ENCODE measurements at regions not wholly inside any gene's neighbourhood (a gene's known extent, or its start where the extent isn't known, plus 50 kb on each side); places are given as distances from the start of the nearest gene placed in this dataset.

- TF ChIP-seq EZH2phosphoT487 (IDR thresholded peaks at IDR 0.05; ENCODE audit: borderline replicate concordance, low read depth, low read length) = no peak
- TF ChIP-seq CTCF (conservative IDR thresholded peaks at IDR 0.05; ENCODE audit: low read length) = no peak
- DNase-seq (ENCODE audit: low spot score) = no peak
- Histone ChIP-seq H3K27ac (ENCODE audit: low read depth, low read length, poor library complexity, severe bottlenecking) (no peak overlapping the region), H2AFZ (ENCODE audit: low read length) (no peak overlapping the region), H3K9me2 (ENCODE audit: insufficient read depth, low read length) (no peaks in the 10 kb centered on the region), H3K4me3 (ENCODE audit: low read depth, low read length, poor library complexity, severe bottlenecking) (no peak overlapping the region), H3K79me2 (ENCODE audit: insufficient read depth, low read depth, low read length) (no peaks in the 10 kb centered on the region), H3K4me2 (ENCODE audit: low read length) (no peak overlapping the region), H3K9me3 (ENCODE audit: low read length) (no peaks in the 10 kb centered on the region), H3K4me1 (ENCODE audit: insufficient read depth, low read length, poor library complexity, severe bottlenecking) (no peaks in the 10 kb centered on the region), H3K36me3 (ENCODE audit: insufficient read depth, low read length) (no peaks in the 10 kb centered on the region), H4K20me1 (ENCODE audit: insufficient read depth, low read length) (no peaks in the 10 kb centered on the region)
- intact Hi-C loops (cut with micrococcal nuclease; ENCODE audit: unreplicated experiment) = no loop called here
- ChIA-PET POLR2A (no interaction called here), CTCF (ENCODE audit: unreplicated experiment) (no interaction called here)
- no TSS peak for BruUV-seq (replicated peaks)
These were observed 453.5 kb downstream of the CAAP1 start for GRCh38 chr9:26439061-26439624.

GRCh38 chr9:26437056-26437711 is 455.4 kb downstream of the CAAP1 start:
- Histone ChIP-seq H4K20me1 (ENCODE audit: insufficient read depth, low read length) (no peaks in the 10 kb centered on the region), H3K9me2 (ENCODE audit: insufficient read depth, low read length) (no peaks in the 10 kb centered on the region), H3K4me3 (ENCODE audit: low read depth, low read length, poor library complexity, severe bottlenecking) (no peak overlapping the region), H3K36me3 (ENCODE audit: insufficient read depth, low read length) (no peaks in the 10 kb centered on the region), H3K79me2 (ENCODE audit: insufficient read depth, low read depth, low read length) (no peaks in the 10 kb centered on the region), H2AFZ (ENCODE audit: low read length) (no peak overlapping the region), H3K9me3 (ENCODE audit: low read length) (no peaks in the 10 kb centered on the region), H3K4me1 (ENCODE audit: insufficient read depth, low read length, poor library complexity, severe bottlenecking) (no peaks in the 10 kb centered on the region), H3K4me2 (ENCODE audit: low read length) (no peak overlapping the region), H3K27ac (ENCODE audit: low read depth, low read length, poor library complexity, severe bottlenecking) (no peak overlapping the region)
- BruUV-seq (replicated peaks) = no TSS peak
- ChIA-PET CTCF (ENCODE audit: unreplicated experiment) (no interaction called here), POLR2A (no interaction called here)
- intact Hi-C loops (cut with micrococcal nuclease; ENCODE audit: unreplicated experiment) = no loop called here
- no peak for DNase-seq (ENCODE audit: low spot score)
- TF ChIP-seq EZH2phosphoT487 (IDR thresholded peaks at IDR 0.05; ENCODE audit: borderline replicate concordance, low read depth, low read length) (no peak), CTCF (conservative IDR thresholded peaks at IDR 0.05; ENCODE audit: low read length) (no peak)

GRCh38 chr9:26426551-26427131 is 466.0 kb downstream of the CAAP1 start:
- no peak for TF ChIP-seq EZH2phosphoT487 (IDR thresholded peaks at IDR 0.05; ENCODE audit: borderline replicate concordance, low read depth, low read length)
- no peak for TF ChIP-seq CTCF (conservative IDR thresholded peaks at IDR 0.05; ENCODE audit: low read length)
- Histone ChIP-seq H4K20me1 (ENCODE audit: insufficient read depth, low read length) (no peaks in the 10 kb centered on the region), H3K27ac (ENCODE audit: low read depth, low read length, poor library complexity, severe bottlenecking) (no peak overlapping the region), H3K9me3 (ENCODE audit: low read length) (no peaks in the 10 kb centered on the region), H3K79me2 (ENCODE audit: insufficient read depth, low read depth, low read length) (no peaks in the 10 kb centered on the region), H3K36me3 (ENCODE audit: insufficient read depth, low read length) (no peaks in the 10 kb centered on the region), H2AFZ (ENCODE audit: low read length) (no peak overlapping the region), H3K4me3 (ENCODE audit: low read depth, low read length, poor library complexity, severe bottlenecking) (no peak overlapping the region), H3K4me2 (ENCODE audit: low read length) (no peak overlapping the region), H3K9me2 (ENCODE audit: insufficient read depth, low read length) (no peaks in the 10 kb centered on the region), H3K4me1 (ENCODE audit: insufficient read depth, low read length, poor library complexity, severe bottlenecking) (no peaks in the 10 kb centered on the region)
- POLR2A ChIA-PET = no interaction called here
- no TSS peak for BruUV-seq (replicated peaks)
- CTCF ChIA-PET (ENCODE audit: unreplicated experiment) = no interaction called here
- DNase-seq (ENCODE audit: low spot score) = no peak
- intact Hi-C loops (cut with micrococcal nuclease; ENCODE audit: unreplicated experiment) = no loop called here

Data from OCI-LY7 (cell line).